ENCODE measurements at regions not wholly inside any gene's neighbourhood (a gene's known extent, or its start where the extent isn't known, plus 50 kb on each side); places are given as distances from the start of the nearest gene placed in this dataset.
A peak's percentile ranks its signal among the peaks of the same experiment; 100 is the strongest.

GRCh38 chr13:111021270-111021669 lies 93.8 kb upstream of the ARHGEF7 start:
- no peak for ATAC-seq
- H3K36me3 ChIP-seq, result no peaks in the 10 kb centered on the region
- intact Hi-C loops (cut with DNase I), result no loop called here
- no peak for DNase-seq
- no peak overlapping the region for H3K27ac ChIP-seq
- H3K27me3 ChIP-seq, result peaks cover 4% of the 10 kb centered on the region
- no peak overlapping the region for H3K4me3 ChIP-seq
- TF ChIP-seq CTCF (IDR thresholded peaks at IDR 0.05), result no peak
- no peaks in the 10 kb centered on the region for H3K4me1 ChIP-seq
- peaks cover 17% of the 10 kb centered on the region for H3K9me3 ChIP-seq

GRCh38 chr13:111020546-111020945 lies 94.6 kb upstream of the ARHGEF7 start:
- DNase-seq (no peak), ATAC-seq (no peak)
- H3K36me3 ChIP-seq, result no peaks in the 10 kb centered on the region
- H3K4me1 ChIP-seq, result no peaks in the 10 kb centered on the region
- peaks cover 4% of the 10 kb centered on the region for H3K27me3 ChIP-seq
- intact Hi-C loops (cut with DNase I), result no loop called here
- H3K4me3 ChIP-seq, result no peak overlapping the region
- no peak for TF ChIP-seq CTCF (IDR thresholded peaks at IDR 0.05)
- H3K27ac ChIP-seq, result no peak overlapping the region
- peaks cover 17% of the 10 kb centered on the region for H3K9me3 ChIP-seq

- H3K36me3 ChIP-seq, result no peaks in the 10 kb centered on the region
- TF ChIP-seq CTCF (IDR thresholded peaks at IDR 0.05), result no peak
- no peak overlapping the region for H3K4me3 ChIP-seq
- intact Hi-C loops (cut with DNase I), result no loop called here
- peaks cover 17% of the 10 kb centered on the region for H3K9me3 ChIP-seq
- peak; percentile 21 for ATAC-seq
- H3K27me3 ChIP-seq, result peaks cover 4% of the 10 kb centered on the region
- H3K27ac ChIP-seq, result no peak overlapping the region
- DNase-seq, result no peak
- no peaks in the 10 kb centered on the region for H3K4me1 ChIP-seq
These were observed 95.1 kb upstream of the ARHGEF7 start for GRCh38 chr13:111020021-111020420.

GRCh38 chr13:111017755-111018459 lies 97.2 kb upstream of the ARHGEF7 start:
- Histone ChIP-seq H3K36me3 (no peaks in the 10 kb centered on the region), H3K27ac (no peak overlapping the region), H3K27me3 (no peaks in the 10 kb centered on the region), H3K4me3 (no peak overlapping the region), H3K9me3 (peaks cover 17% of the 10 kb centered on the region), H3K4me1 (no peaks in the 10 kb centered on the region)
- ATAC-seq, result no peak
- no peak for TF ChIP-seq CTCF (IDR thresholded peaks at IDR 0.05)
- intact Hi-C loops (cut with DNase I), result no loop called here
- DNase-seq, result no peak

- no peak for DNase-seq
These were observed 98.3 kb upstream of the ANKRD10 start for GRCh38 chr13:111013196-111013595.

More at GRCh38 chr13:111013196-111013595, 98.3 kb upstream of the ANKRD10 start:
- Histone ChIP-seq H3K4me1 (no peaks in the 10 kb centered on the region), H3K9me3 (no peaks in the 10 kb centered on the region), H3K4me3 (no peak overlapping the region), H3K27me3 (no peaks in the 10 kb centered on the region), H3K36me3 (no peaks in the 10 kb centered on the region), H3K27ac (no peak overlapping the region)
- no peak for ATAC-seq
- TF ChIP-seq CTCF (IDR thresholded peaks at IDR 0.05), result no peak
- intact Hi-C loops (cut with DNase I), result no loop called here
